GM12878 (cell line): ENCODE measurements at regions not wholly inside any gene's neighbourhood (a gene's known extent, or its start where the extent isn't known, plus 50 kb on each side); places are given as distances from the start of the nearest gene placed in this dataset.

ENCODE experiments used
- ATF2 ChIP-seq: IDR thresholded peaks from 2 replicates; pipeline ENCODE4 v1.6.1; 2012; ENCODE audit warnings: low read length, inconsistent platforms
- ATF3 ChIP-seq: IDR thresholded peaks from 2 replicates; pipeline ENCODE4 v1.6.1; 2011; ENCODE audit warnings: low read depth, mild to moderate bottlenecking, low read length, moderate library complexity, borderline replicate concordance; ENCODE audit errors: extremely low read depth
- BACH1 ChIP-seq: fragments of 450-650 bp; IDR thresholded peaks from 2 replicates; pipeline ENCODE4 v1.6.1; 2017; ENCODE audit warnings: mild to moderate bottlenecking, borderline replicate concordance
- BMI1 ChIP-seq: fragments of 450-650 bp; IDR thresholded peaks from 2 replicates; pipeline ENCODE4 v1.6.1; 2016; ENCODE audit warnings: mild to moderate bottlenecking, moderate library complexity, borderline replicate concordance
- CHD2 ChIP-seq: IDR thresholded peaks from 2 replicates; pipeline ENCODE4 v1.6.1; 2011; ENCODE audit warnings: low read depth, low read length, improper control_type of control experiment, borderline replicate concordance
- CTCF ChIP-seq, 3 experiments: IDR thresholded peaks in 2 of 3; conservative IDR thresholded peaks in 1 of 3; 2 replicates each; pipeline ENCODE4 v1.5.1; 2011; ENCODE audit warnings: low read depth in 3 of 3, low read length in 3 of 3, mild to moderate bottlenecking in 3 of 3, control low read depth in 2 of 3, moderate library complexity in 2 of 3, inconsistent platforms in 1 of 3, mixed read lengths in 1 of 3; ENCODE audit not compliant: control insufficient read depth in 2 of 3, insufficient read depth in 1 of 3; ENCODE audit errors: extremely low read depth in 1 of 3
- FOXM1 ChIP-seq: IDR thresholded peaks from 2 replicates; pipeline ENCODE4 v1.6.1; 2012; ENCODE audit warnings: low read depth, mild to moderate bottlenecking, inconsistent platforms, low read length, moderate library complexity
- POLR2AphosphoS5 ChIP-seq: IDR thresholded peaks from 2 replicates; pipeline ENCODE4 v1.6.1; 2011; ENCODE audit warnings: mild to moderate bottlenecking, low read length, inconsistent platforms
- SRF ChIP-seq, 2 experiments: IDR thresholded peaks; 2 replicates each; pipeline ENCODE4 v1.6.1; 2011; ENCODE audit warnings: low read depth in 2 of 2, low read length in 2 of 2, mild to moderate bottlenecking in 1 of 2, moderate library complexity in 1 of 2
- ZNF274 ChIP-seq: IDR thresholded peaks from one replicate; pipeline ENCODE4 v1.8.0; 2011; ENCODE audit not compliant: insufficient read length, insufficient read depth

GRCh38 chr18:22286585-22286984, 117.2 kb downstream of the GATA6 start:
- TF ChIP-seq CTCF (IDR thresholded peaks at IDR 0.05 in 2 of 3, conservative IDR thresholded peaks at IDR 0.05 in 1 of 3; ENCODE audit: control insufficient read depth in 2 of 3, extremely low read depth in 1 of 3, insufficient read depth in 1 of 3, low read depth in 3 of 3, low read length in 3 of 3) (no peak), BMI1 (no peak), BACH1 (no peak), CHD2 (no peak), ZNF274 (no peak), SRF (IDR thresholded peaks at IDR 0.05; ENCODE audit: low read depth in 2 of 2, low read length in 2 of 2) (no peak), ATF3 (no peak), FOXM1 (no peak), POLR2AphosphoS5 (no peak), ATF2 (no peak)
